ENCODE measurements at regions not wholly inside any gene's neighbourhood (a gene's known extent, or its start where the extent isn't known, plus 50 kb on each side); places are given as distances from the start of the nearest gene placed in this dataset.

GRCh38 chr18:40662898-40663437, 1292.1 kb upstream of the PIK3C3 start:
- ChIA-PET RAD21 (ENCODE audit: unreplicated experiment) (no interaction called here), CTCF (no interaction called here), SMC1A (ENCODE audit: uncharacterized antibody, unreplicated experiment) (no interaction called here), POLR2A (no interaction called here)
- H3K4me1 ChIP-seq (ENCODE audit: control insufficient read depth, insufficient read depth, low read length): no peaks in the 10 kb centered on the region
- no peaks in the 10 kb centered on the region for H3K79me2 ChIP-seq (ENCODE audit: control insufficient read depth, insufficient read depth, low read length)
- H4K20me1 ChIP-seq (ENCODE audit: control insufficient read depth, insufficient read depth): no peaks in the 10 kb centered on the region
- no peak for TF ChIP-seq SMAD5 (IDR thresholded peaks at IDR 0.05; ENCODE audit: low read depth)
- TF ChIP-seq RAD21 (IDR thresholded peaks at IDR 0.05; ENCODE audit: insufficient read depth, low read depth, low read length): no peak
- TF ChIP-seq RB1 (IDR thresholded peaks at IDR 0.05; ENCODE audit: borderline replicate concordance): no peak
- no peak for TF ChIP-seq GABPA (IDR thresholded peaks at IDR 0.05; ENCODE audit: low read depth)
- TF ChIP-seq CBFB (IDR thresholded peaks at IDR 0.05; ENCODE audit: low read depth): no peak
- TF ChIP-seq RAD51 (IDR thresholded peaks at IDR 0.05): no peak
- TF ChIP-seq MYC (IDR thresholded peaks at IDR 0.05; ENCODE audit: insufficient read depth, insufficient read length, insufficient replicate concordance, low read length, severe bottlenecking): no peak
- WGBS (ENCODE audit: insufficient coverage, insufficient replicate concordance, low lambda C conversion rate, missing lambda C conversion rate): 17% methylated on average over 13 of the region's 16 CpGs
- H3K27ac ChIP-seq (ENCODE audit: control insufficient read depth, insufficient read depth): no peak overlapping the region
- no peaks in the 10 kb centered on the region for H3K36me3 ChIP-seq (ENCODE audit: control insufficient read depth in 2 of 2, insufficient read depth in 2 of 2, low read length in 1 of 2)
- no peak for FAIRE-seq
- no peak overlapping the region for H3K4me3 ChIP-seq
- no peak for ATAC-seq
- no peak overlapping the region for H3K4me2 ChIP-seq (ENCODE audit: control insufficient read depth, insufficient read depth)
- no peaks in the 10 kb centered on the region for H3K9me3 ChIP-seq (replicated peaks; ENCODE audit: control insufficient read depth, insufficient read depth, low read length)
- BruUV-seq (replicated peaks): no TSS peak
- no peaks in the 10 kb centered on the region for H3K27me3 ChIP-seq (replicated peaks in 1 of 2; ENCODE audit: control insufficient read depth in 2 of 2, insufficient read depth in 2 of 2, low read length in 1 of 2)
- no peak for DNase-seq (ENCODE audit: low read depth, low spot score)
- no peak overlapping the region for H3K9ac ChIP-seq (ENCODE audit: control insufficient read depth, insufficient read depth, low read length)
- in situ Hi-C loops (cut with MboI): no loop called here
- H2AFZ ChIP-seq (ENCODE audit: control insufficient read depth, low read depth, low read length): no peak overlapping the region
- intact Hi-C loops (cut with micrococcal nuclease; ENCODE audit: unreplicated experiment): no loop called here

- Histone ChIP-seq H3K9me3 (replicated peaks; ENCODE audit: control insufficient read depth, insufficient read depth, low read length) (no peaks in the 10 kb centered on the region), H4K20me1 (ENCODE audit: control insufficient read depth, insufficient read depth) (no peaks in the 10 kb centered on the region), H3K79me2 (ENCODE audit: control insufficient read depth, insufficient read depth, low read length) (no peaks in the 10 kb centered on the region), H2AFZ (ENCODE audit: control insufficient read depth, low read depth, low read length) (no peak overlapping the region), H3K4me2 (ENCODE audit: control insufficient read depth, insufficient read depth) (no peak overlapping the region), H3K9ac (ENCODE audit: control insufficient read depth, insufficient read depth, low read length) (no peak overlapping the region), H3K27me3 (replicated peaks in 1 of 2; ENCODE audit: control insufficient read depth in 2 of 2, insufficient read depth in 2 of 2, low read length in 1 of 2) (no peaks in the 10 kb centered on the region), H3K4me3 (no peak overlapping the region), H3K36me3 (ENCODE audit: control insufficient read depth in 2 of 2, insufficient read depth in 2 of 2, low read length in 1 of 2) (no peaks in the 10 kb centered on the region), H3K4me1 (ENCODE audit: control insufficient read depth, insufficient read depth, low read length) (no peaks in the 10 kb centered on the region), H3K27ac (ENCODE audit: control insufficient read depth, insufficient read depth) (no peak overlapping the region)
- in situ Hi-C loops (cut with MboI): no loop called here
- RAD21 ChIA-PET (ENCODE audit: unreplicated experiment): no interaction called here
- ATAC-seq (no peak), FAIRE-seq (no peak), DNase-seq (ENCODE audit: low read depth, low spot score) (no peak)
- intact Hi-C loops (cut with micrococcal nuclease; ENCODE audit: unreplicated experiment): no loop called here
- 0% methylated on average over 1 of the region's 1 CpG for WGBS (ENCODE audit: insufficient coverage, insufficient replicate concordance, low lambda C conversion rate, missing lambda C conversion rate)
- TF ChIP-seq FOXK2 (IDR thresholded peaks at IDR 0.05) (no peak), FOS (IDR thresholded peaks at IDR 0.05; ENCODE audit: borderline replicate concordance, extremely low read depth, insufficient read length) (no peak), RELA (IDR thresholded peaks at IDR 0.05; ENCODE audit: borderline replicate concordance, partially characterized antibody) (no peak), SRF (IDR thresholded peaks at IDR 0.05; ENCODE audit: low read depth in 2 of 2, low read length in 2 of 2) (no peak)
- BruUV-seq (replicated peaks): no TSS peak
- CTCF ChIA-PET: no interaction called here
- POLR2A ChIA-PET: no interaction called here
- SMC1A ChIA-PET (ENCODE audit: uncharacterized antibody, unreplicated experiment): no interaction called here
Measured at GRCh38 chr18:40653682-40654081, 1301.4 kb upstream of the PIK3C3 start.

Data from GM12878 (cell line).